T-helper 17 cell (primary cell): ENCODE measurements at regions not wholly inside any gene's neighbourhood (a gene's known extent, or its start where the extent isn't known, plus 50 kb on each side); places are given as distances from the start of the nearest gene placed in this dataset.
A peak's percentile ranks its signal among the peaks of the same experiment; 100 is the strongest.

Source experiments
- ATAC-seq: fragments of 150-1000 bp; cut with Tn5 transposase; 2 replicates; pipeline ENCODE4 v1.10.0; 2021; ENCODE audit warnings: mild to moderate bottlenecking, moderate library complexity
- DNase-seq, 3 donors: peaks; one replicate each; pipeline versions ENCODE4 v3.0.0 to v3.0.0-alpha.2; 2020 to 2021
- H3K9me3 ChIP-seq: one replicate; pipeline ENCODE4 v1.7.0; 2013; ENCODE audit warnings: low read length, mild to moderate bottlenecking; ENCODE audit not compliant: control insufficient read depth, poor library complexity, severe bottlenecking
- H3K27ac Mint-ChIP-seq: one replicate; pipeline ENCODE4 v1.8.0; 2022; ENCODE audit warnings: mild to moderate bottlenecking, moderate library complexity, mixed read lengths
- H3K27me3 Mint-ChIP-seq: one replicate; pipeline ENCODE4 v1.8.0; 2022; ENCODE audit warnings: mixed read lengths
- H3K36me3 Mint-ChIP-seq: one replicate; pipeline ENCODE4 v1.8.0; 2022; ENCODE audit warnings: low read depth, mixed read lengths
- H3K4me1 Mint-ChIP-seq: one replicate; pipeline ENCODE4 v1.8.0; 2022; ENCODE audit warnings: mild to moderate bottlenecking, mixed read lengths
- H3K4me3 Mint-ChIP-seq: one replicate; pipeline ENCODE4 v1.8.0; 2022; ENCODE audit warnings: mild to moderate bottlenecking, moderate library complexity, mixed read lengths

DNA sequence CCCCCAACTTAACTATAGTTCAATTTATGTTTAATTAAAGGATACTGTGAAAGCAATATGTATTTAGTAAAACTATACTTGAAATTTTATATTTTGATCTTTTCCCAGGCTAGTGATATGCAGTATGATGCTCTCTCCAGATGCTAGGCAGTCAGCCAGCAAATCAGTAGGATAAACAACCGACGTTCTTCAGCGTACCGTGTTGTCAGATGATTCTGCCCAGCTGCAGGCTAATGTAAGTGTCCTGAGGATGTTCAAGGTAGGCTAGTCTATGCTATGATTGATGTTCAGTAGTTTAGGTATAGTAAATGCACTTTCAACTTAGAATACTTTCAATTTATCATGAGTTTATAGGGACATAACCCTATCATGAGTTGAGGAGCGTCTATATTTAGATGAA, 762.6 kb downstream of the MRPL39 start:
- Mint-ChIP-seq H3K36me3 (no peaks in the 10 kb centered on the region), H3K27ac (no peak overlapping the region), H3K4me3 (no peak overlapping the region), H3K4me1 (no peaks in the 10 kb centered on the region), H3K27me3 (no peaks in the 10 kb centered on the region)
- ATAC-seq = no peak
- no peak for DNase-seq
- no peaks in the 10 kb centered on the region for H3K9me3 ChIP-seq

- Mint-ChIP-seq H3K27me3 (no peaks in the 10 kb centered on the region), H3K36me3 (no peaks in the 10 kb centered on the region), H3K4me1 (no peaks in the 10 kb centered on the region), H3K27ac (no peak overlapping the region), H3K4me3 (no peak overlapping the region)
- DNase-seq (peak in 1 of 3 donors; percentile 9), ATAC-seq (no peak)
- H3K9me3 ChIP-seq = no peaks in the 10 kb centered on the region
Measured at GRCh38 chr21:24840287-24840686, 767.0 kb downstream of the MRPL39 start.

DNA sequence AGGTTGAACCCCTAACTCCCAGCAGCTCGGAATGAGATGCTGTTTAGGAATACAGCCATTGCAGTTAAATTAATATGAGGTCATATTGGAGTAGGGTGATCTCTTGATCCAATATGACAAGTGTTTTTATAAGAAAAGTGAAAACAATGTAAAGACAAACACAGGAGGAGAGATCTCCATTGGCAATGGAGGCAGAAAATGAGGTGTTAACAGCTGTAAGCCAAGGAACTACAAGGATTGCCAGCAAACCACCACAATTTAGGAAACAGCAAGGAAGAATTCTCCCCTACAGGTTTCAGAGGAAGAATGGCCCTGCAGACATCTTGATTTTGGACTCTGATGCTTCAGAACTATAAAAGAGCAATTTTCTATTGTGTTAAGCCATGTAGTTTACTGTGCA, 774.3 kb downstream of the MRPL39 start:
- ATAC-seq (no peak), DNase-seq (no peak)
- Mint-ChIP-seq H3K36me3 (no peaks in the 10 kb centered on the region), H3K4me3 (no peak overlapping the region), H3K27ac (no peak overlapping the region), H3K27me3 (no peaks in the 10 kb centered on the region), H3K4me1 (no peaks in the 10 kb centered on the region)
- no peaks in the 10 kb centered on the region for H3K9me3 ChIP-seq

- H3K9me3 ChIP-seq = no peaks in the 10 kb centered on the region
- DNase-seq (no peak), ATAC-seq (no peak)
- Mint-ChIP-seq H3K27me3 (no peaks in the 10 kb centered on the region), H3K4me3 (no peak overlapping the region), H3K27ac (no peak overlapping the region), H3K4me1 (no peaks in the 10 kb centered on the region), H3K36me3 (no peaks in the 10 kb centered on the region)
Measured at GRCh38 chr21:24829397-24829796, 777.9 kb downstream of the MRPL39 start.

GRCh38 chr21:24826822-24827221, 780.5 kb downstream of the MRPL39 start:
- H3K27me3 Mint-ChIP-seq = no peaks in the 10 kb centered on the region
- H3K36me3 Mint-ChIP-seq = no peaks in the 10 kb centered on the region
- DNase-seq (no peak), ATAC-seq (no peak)
- no peak overlapping the region for H3K27ac Mint-ChIP-seq
- peaks cover 2% of the 10 kb centered on the region for H3K4me1 Mint-ChIP-seq
- H3K9me3 ChIP-seq = no peaks in the 10 kb centered on the region
- no peak overlapping the region for H3K4me3 Mint-ChIP-seq

GRCh38 chr21:24825348-24825747, 781.9 kb downstream of the MRPL39 start:
- H3K4me3 Mint-ChIP-seq = no peak overlapping the region
- H3K27me3 Mint-ChIP-seq = no peaks in the 10 kb centered on the region
- DNase-seq = no peak
- no peak for ATAC-seq
- H3K4me1 Mint-ChIP-seq = peaks cover 2% of the 10 kb centered on the region
- H3K36me3 Mint-ChIP-seq = no peaks in the 10 kb centered on the region
- no peaks in the 10 kb centered on the region for H3K9me3 ChIP-seq
- H3K27ac Mint-ChIP-seq = no peak overlapping the region

DNA sequence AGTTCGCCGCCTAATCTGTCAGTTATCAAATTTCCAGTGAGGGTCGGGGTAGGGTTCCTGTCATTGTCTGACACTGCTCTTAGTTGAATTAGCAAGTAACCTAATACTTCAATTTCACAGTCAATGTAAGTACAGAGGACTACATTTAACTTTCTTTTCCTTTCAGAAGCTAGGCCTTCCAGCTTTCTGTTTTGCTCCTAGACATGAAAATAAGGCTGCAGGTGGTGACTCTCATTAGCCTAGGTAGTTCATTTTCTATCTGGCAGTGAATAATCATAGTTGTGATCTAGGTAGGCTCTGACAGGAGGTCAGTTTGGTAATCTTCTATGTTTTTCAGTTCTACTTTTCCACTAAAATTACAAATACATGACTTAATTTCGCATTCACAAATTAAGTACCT, 783.1 kb downstream of the MRPL39 start:
- H3K36me3 Mint-ChIP-seq = no peaks in the 10 kb centered on the region
- H3K4me3 Mint-ChIP-seq = no peak overlapping the region
- H3K27ac Mint-ChIP-seq = no peak overlapping the region
- no peaks in the 10 kb centered on the region for H3K9me3 ChIP-seq
- H3K27me3 Mint-ChIP-seq = no peaks in the 10 kb centered on the region
- peaks cover 2% of the 10 kb centered on the region for H3K4me1 Mint-ChIP-seq
- DNase-seq (no peak), ATAC-seq (no peak)

GRCh38 chr21:24823247-24823646, 784.0 kb downstream of the MRPL39 start:
- no peak for DNase-seq
- Mint-ChIP-seq H3K27me3 (no peaks in the 10 kb centered on the region), H3K27ac (no peak overlapping the region), H3K4me3 (no peak overlapping the region), H3K36me3 (no peaks in the 10 kb centered on the region), H3K4me1 (peaks cover 2% of the 10 kb centered on the region)
- no peaks in the 10 kb centered on the region for H3K9me3 ChIP-seq
- ATAC-seq = no peak

- no peak for ATAC-seq
- H3K4me3 Mint-ChIP-seq = no peak overlapping the region
- no peak for DNase-seq
- H3K9me3 ChIP-seq = no peaks in the 10 kb centered on the region
- H3K4me1 Mint-ChIP-seq = no peaks in the 10 kb centered on the region
- no peaks in the 10 kb centered on the region for H3K27me3 Mint-ChIP-seq
- H3K36me3 Mint-ChIP-seq = no peaks in the 10 kb centered on the region
- no peak overlapping the region for H3K27ac Mint-ChIP-seq
Measured at GRCh38 chr21:24785033-24785432, 822.2 kb downstream of the MRPL39 start.

DNA sequence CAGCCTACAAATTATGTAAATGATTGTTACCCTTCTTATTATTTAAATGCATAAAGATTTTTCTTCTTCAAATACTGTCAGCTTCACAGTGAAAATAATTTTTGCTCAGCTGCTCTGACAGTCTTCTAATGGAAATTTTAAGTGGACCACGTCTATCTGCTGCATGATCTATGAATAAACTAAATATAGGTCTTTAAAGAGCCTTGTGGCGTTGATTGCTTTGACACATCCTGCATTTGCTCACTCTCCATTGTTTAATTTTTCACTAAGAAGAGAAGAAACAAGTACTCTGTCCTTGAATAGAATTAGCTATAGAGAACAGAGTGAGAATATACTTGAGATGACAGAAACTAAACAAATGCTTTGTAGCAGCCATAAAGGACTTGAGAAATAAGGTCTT, 826.1 kb downstream of the MRPL39 start:
- no peaks in the 10 kb centered on the region for H3K9me3 ChIP-seq
- Mint-ChIP-seq H3K4me3 (no peak overlapping the region), H3K27me3 (no peaks in the 10 kb centered on the region), H3K4me1 (no peaks in the 10 kb centered on the region), H3K36me3 (no peaks in the 10 kb centered on the region), H3K27ac (no peak overlapping the region)
- no peak for ATAC-seq
- DNase-seq = no peak

GRCh38 chr21:24759348-24760075, 847.8 kb downstream of the MRPL39 start:
- Mint-ChIP-seq H3K36me3 (no peaks in the 10 kb centered on the region), H3K27ac (no peak overlapping the region), H3K27me3 (no peaks in the 10 kb centered on the region), H3K4me3 (no peak overlapping the region), H3K4me1 (no peaks in the 10 kb centered on the region)
- no peaks in the 10 kb centered on the region for H3K9me3 ChIP-seq
- DNase-seq (no peak), ATAC-seq (no peak)

DNA sequence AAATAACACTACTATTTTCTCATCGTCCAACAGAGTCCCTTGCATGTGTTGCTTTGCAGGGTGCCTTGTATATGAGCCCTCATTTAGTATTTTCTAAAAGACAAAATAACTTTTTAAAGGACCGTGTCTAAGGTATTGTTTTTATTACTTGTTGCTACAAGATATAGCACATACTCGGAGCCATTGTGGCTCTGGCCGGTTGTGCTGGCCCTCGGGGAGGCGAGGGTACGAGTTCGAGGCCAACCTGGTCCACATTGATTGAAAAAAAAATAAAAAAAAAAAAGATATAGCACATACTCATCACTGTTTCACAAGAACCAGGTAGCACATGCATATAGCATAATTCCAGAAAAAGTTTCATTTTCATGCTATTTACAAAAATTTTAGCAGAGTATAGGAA, 869.2 kb downstream of the MRPL39 start:
- Mint-ChIP-seq H3K4me1 (no peaks in the 10 kb centered on the region), H3K27ac (no peak overlapping the region), H3K27me3 (no peaks in the 10 kb centered on the region), H3K4me3 (no peak overlapping the region), H3K36me3 (no peaks in the 10 kb centered on the region)
- no peak for ATAC-seq
- no peak for DNase-seq
- no peaks in the 10 kb centered on the region for H3K9me3 ChIP-seq

DNA sequence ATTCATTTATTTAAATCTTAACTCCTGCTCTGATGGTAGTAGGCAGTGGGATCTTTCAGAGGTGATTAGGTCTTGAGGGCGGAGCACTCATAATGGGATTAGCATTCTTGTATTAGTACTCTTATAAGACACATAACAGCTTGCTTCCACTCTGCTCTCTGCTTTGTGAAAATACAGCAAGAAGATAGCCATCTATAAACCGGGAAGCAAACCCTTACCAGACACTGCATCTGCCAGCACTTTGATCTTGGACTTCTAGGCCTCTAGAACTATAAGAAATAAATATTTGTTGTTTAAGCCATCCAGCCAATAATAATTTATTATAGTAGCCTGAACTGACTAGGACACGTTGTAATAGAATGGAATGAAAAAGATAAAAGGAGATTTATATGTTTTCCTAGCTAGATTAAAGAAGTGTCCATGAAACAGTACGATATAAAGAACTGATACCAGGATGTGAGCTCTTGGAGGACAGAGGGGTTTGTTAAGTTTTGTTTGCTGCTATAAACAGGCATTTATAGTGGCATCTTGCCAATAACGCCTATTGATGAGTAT, 869.9 kb downstream of the MRPL39 start:
- no peak for DNase-seq
- H3K27ac Mint-ChIP-seq = no peak overlapping the region
- no peak overlapping the region for H3K4me3 Mint-ChIP-seq
- H3K36me3 Mint-ChIP-seq = no peaks in the 10 kb centered on the region
- no peaks in the 10 kb centered on the region for H3K9me3 ChIP-seq
- no peaks in the 10 kb centered on the region for H3K27me3 Mint-ChIP-seq
- ATAC-seq = no peak
- no peaks in the 10 kb centered on the region for H3K4me1 Mint-ChIP-seq

DNA sequence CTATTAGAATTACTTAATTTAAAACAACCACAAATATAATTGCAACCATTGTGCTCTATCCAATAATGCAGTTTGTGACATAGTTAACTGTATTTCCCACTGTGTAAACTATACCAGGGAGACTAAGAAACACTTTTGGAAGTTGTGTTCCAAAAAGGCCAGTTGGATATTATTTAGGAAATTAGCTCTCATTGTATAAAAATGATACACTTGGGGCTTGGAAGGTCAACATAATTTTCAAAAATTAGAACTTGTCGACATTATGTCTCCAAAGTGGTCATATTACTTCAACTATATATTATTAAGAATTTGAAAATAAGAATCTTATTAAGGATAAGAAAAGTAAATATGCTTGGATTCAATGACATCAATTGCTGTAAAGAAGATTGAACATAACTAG, 876.6 kb downstream of the MRPL39 start:
- DNase-seq = no peak
- Mint-ChIP-seq H3K4me3 (no peak overlapping the region), H3K36me3 (no peaks in the 10 kb centered on the region), H3K27ac (no peak overlapping the region), H3K4me1 (no peaks in the 10 kb centered on the region), H3K27me3 (no peaks in the 10 kb centered on the region)
- ATAC-seq = no peak
- no peaks in the 10 kb centered on the region for H3K9me3 ChIP-seq
